Liver (tissue), 8 donors: ENCODE measurements at regions not wholly inside any gene's neighbourhood (a gene's known extent, or its start where the extent isn't known, plus 50 kb on each side); places are given as distances from the start of the nearest gene placed in this dataset.

Source experiments
- DNase-seq: peaks from one replicate; pipeline ENCODE4 v3.0.0-alpha.2; 2017; ENCODE audit warnings: low spot score
- H3K27ac ChIP-seq, 2 donors: one replicate each; pipeline ENCODE4 v1.7.0; 2013; ENCODE audit warnings: inconsistent platforms in 2 of 2, low read length in 2 of 2, control low read depth in 1 of 2, low read depth in 1 of 2, mild to moderate bottlenecking in 1 of 2
- H3K27me3 ChIP-seq, 4 donors: one replicate each; pipeline versions ENCODE4 v1.6.1 to v1.7.0; 2013; ENCODE audit warnings: low read length in 3 of 4, inconsistent platforms in 1 of 4, mild to moderate bottlenecking in 1 of 4, moderate library complexity in 1 of 4; ENCODE audit not compliant: control insufficient read depth in 4 of 4, insufficient read depth in 4 of 4
- H3K36me3 ChIP-seq, 4 donors: one replicate each; pipeline versions ENCODE4 v1.6.1 to v1.7.0; 2013; ENCODE audit warnings: low read length in 3 of 4, mild to moderate bottlenecking in 3 of 4, low read depth in 1 of 4, moderate library complexity in 1 of 4; ENCODE audit not compliant: control insufficient read depth in 4 of 4, insufficient read depth in 3 of 4
- H3K4me1 ChIP-seq, 4 donors: one replicate each; pipeline versions ENCODE4 v1.6.1 to v1.7.0; 2013; ENCODE audit warnings: low read length in 3 of 4, mild to moderate bottlenecking in 3 of 4, moderate library complexity in 1 of 4; ENCODE audit not compliant: control insufficient read depth in 4 of 4, insufficient read depth in 4 of 4
- H3K4me3 ChIP-seq, 3 donors: one replicate each; pipeline versions ENCODE4 v1.6.1 to v1.7.0; 2013; ENCODE audit warnings: low read length in 3 of 3, control low read depth in 1 of 3, low read depth in 1 of 3, mild to moderate bottlenecking in 1 of 3
- H3K9ac ChIP-seq, 2 donors: one replicate each; pipeline ENCODE4 v1.7.0; 2013; ENCODE audit warnings: low read length in 2 of 2, mild to moderate bottlenecking in 2 of 2, moderate library complexity in 2 of 2, control low read depth in 1 of 2, low read depth in 1 of 2
- H3K9me3 ChIP-seq, 4 donors: one replicate each; pipeline versions ENCODE4 v1.6.1 to v1.7.0; 2013; ENCODE audit warnings: low read length in 3 of 4; ENCODE audit not compliant: control insufficient read depth in 4 of 4
- EGR1 ChIP-seq, 2 donors: IDR thresholded peaks; 2 replicates each; pipeline ENCODE4 v1.6.1; 2016 to 2018; ENCODE audit warnings: antibody characterized with exemption in 2 of 2, low read depth in 2 of 2
- FOXA2 ChIP-seq: IDR thresholded peaks from 2 replicates; pipeline ENCODE4 v1.6.1; 2016; ENCODE audit warnings: antibody characterized with exemption
- HNF4G ChIP-seq: IDR thresholded peaks from 2 replicates; pipeline ENCODE4 v1.6.1; 2016; ENCODE audit warnings: antibody characterized with exemption
- NR2F2 ChIP-seq: IDR thresholded peaks from 2 replicates; pipeline ENCODE4 v1.6.1; 2016; ENCODE audit warnings: antibody characterized with exemption
- RAD21 ChIP-seq, 2 donors: IDR thresholded peaks; 2 replicates each; pipeline ENCODE4 v1.6.1; 2016; ENCODE audit warnings: antibody characterized with exemption in 2 of 2, mild to moderate bottlenecking in 2 of 2
- RXRA ChIP-seq, 2 donors: IDR thresholded peaks; 2 replicates each; pipeline ENCODE4 v1.6.1; 2017 to 2018; ENCODE audit warnings: antibody characterized with exemption in 2 of 2, mild to moderate bottlenecking in 1 of 2
- SP1 ChIP-seq: IDR thresholded peaks from 2 replicates; pipeline ENCODE4 v1.6.1; 2018; ENCODE audit warnings: antibody characterized with exemption, mild to moderate bottlenecking
- YY1 ChIP-seq: IDR thresholded peaks from 2 replicates; pipeline ENCODE4 v1.6.1; 2016; ENCODE audit warnings: antibody characterized with exemption, mild to moderate bottlenecking
- WGBS: extraction: QIAGEN DNeasy Blood & Tissue Kit; methylation state at CpG from one replicate; pipeline ENCODE4 v1.1.7; 2013; 5-methylcytosine and 5-hydroxymethylcytosine counted together
- TF ChIP-seq, protein P1 (sequence below): IDR thresholded peaks from 2 replicates; pipeline ENCODE4 v1.6.1; 2016; ENCODE audit warnings: antibody characterized with exemption
- TF ChIP-seq, protein P2 (sequence below): IDR thresholded peaks from 2 replicates; pipeline ENCODE4 v1.6.1; 2016; ENCODE audit warnings: antibody characterized with exemption
- TF ChIP-seq, protein P3 (sequence below): IDR thresholded peaks from 2 replicates; pipeline ENCODE4 v1.6.1; 2016; ENCODE audit warnings: antibody characterized with exemption, mild to moderate bottlenecking
- TF ChIP-seq, protein P4 (sequence below): IDR thresholded peaks from 2 replicates; pipeline ENCODE4 v1.6.1; 2016; ENCODE audit warnings: antibody characterized with exemption
- TF ChIP-seq, protein P5 (sequence below): fragments of 150-350 bp; IDR thresholded peaks from 2 replicates; pipeline ENCODE4 v1.5.1; 2017; ENCODE audit warnings: improper control_type of control experiment, low read depth, low read length; ENCODE audit not compliant: missing input control
- donor health status: healthy.
- donor health status: healthy.
- donor health status: healthy.
- donor health status: healthy.
- donor health status: healthy.

DNA sequence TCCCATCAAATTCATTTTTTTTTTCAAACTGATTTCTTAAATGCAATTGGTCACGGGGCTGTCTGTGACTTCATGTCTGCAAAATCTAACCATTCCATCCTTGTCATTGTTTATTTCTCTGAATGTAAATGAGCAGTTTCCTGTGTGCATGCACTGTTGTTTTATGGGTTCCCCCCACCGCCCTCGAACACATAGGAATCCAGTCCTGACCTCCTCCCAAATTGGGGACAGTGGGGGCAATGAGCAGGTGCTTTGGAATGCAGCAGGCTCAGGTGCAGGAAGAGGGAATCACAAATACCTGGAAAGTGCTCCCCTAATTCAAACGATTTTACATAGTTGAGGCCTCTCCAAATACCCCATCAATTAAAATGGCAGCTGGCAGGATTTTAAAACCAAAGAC is 62.6 kb upstream of the ESRRB start:
- H3K4me1 ChIP-seq = no peaks in the 10 kb centered on the region
- H3K4me3 ChIP-seq = no peak overlapping the region
- H3K9ac ChIP-seq = no peak overlapping the region
- no peaks in the 10 kb centered on the region for H3K36me3 ChIP-seq
- no peaks in the 10 kb centered on the region for H3K9me3 ChIP-seq
- TF ChIP-seq RAD21 (IDR thresholded peaks at IDR 0.05) (no peak), NR2F2 (no peak), SP1 (no peak), YY1 (no peak), FOXA2 (no peak)
- TF ChIP-seq, protein P1, sequence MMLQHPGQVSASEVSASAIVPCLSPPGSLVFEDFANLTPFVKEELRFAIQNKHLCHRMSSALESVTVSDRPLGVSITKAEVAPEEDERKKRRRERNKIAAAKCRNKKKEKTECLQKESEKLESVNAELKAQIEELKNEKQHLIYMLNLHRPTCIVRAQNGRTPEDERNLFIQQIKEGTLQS = no peak
- TF ChIP-seq, protein P2, sequence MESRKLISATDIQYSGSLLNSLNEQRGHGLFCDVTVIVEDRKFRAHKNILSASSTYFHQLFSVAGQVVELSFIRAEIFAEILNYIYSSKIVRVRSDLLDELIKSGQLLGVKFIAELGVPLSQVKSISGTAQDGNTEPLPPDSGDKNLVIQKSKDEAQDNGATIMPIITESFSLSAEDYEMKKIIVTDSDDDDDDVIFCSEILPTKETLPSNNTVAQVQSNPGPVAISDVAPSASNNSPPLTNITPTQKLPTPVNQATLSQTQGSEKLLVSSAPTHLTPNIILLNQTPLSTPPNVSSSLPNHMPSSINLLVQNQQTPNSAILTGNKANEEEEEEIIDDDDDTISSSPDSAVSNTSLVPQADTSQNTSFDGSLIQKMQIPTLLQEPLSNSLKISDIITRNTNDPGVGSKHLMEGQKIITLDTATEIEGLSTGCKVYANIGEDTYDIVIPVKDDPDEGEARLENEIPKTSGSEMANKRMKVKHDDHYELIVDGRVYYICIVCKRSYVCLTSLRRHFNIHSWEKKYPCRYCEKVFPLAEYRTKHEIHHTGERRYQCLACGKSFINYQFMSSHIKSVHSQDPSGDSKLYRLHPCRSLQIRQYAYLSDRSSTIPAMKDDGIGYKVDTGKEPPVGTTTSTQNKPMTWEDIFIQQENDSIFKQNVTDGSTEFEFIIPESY = no peak
- TF ChIP-seq, protein P3, sequence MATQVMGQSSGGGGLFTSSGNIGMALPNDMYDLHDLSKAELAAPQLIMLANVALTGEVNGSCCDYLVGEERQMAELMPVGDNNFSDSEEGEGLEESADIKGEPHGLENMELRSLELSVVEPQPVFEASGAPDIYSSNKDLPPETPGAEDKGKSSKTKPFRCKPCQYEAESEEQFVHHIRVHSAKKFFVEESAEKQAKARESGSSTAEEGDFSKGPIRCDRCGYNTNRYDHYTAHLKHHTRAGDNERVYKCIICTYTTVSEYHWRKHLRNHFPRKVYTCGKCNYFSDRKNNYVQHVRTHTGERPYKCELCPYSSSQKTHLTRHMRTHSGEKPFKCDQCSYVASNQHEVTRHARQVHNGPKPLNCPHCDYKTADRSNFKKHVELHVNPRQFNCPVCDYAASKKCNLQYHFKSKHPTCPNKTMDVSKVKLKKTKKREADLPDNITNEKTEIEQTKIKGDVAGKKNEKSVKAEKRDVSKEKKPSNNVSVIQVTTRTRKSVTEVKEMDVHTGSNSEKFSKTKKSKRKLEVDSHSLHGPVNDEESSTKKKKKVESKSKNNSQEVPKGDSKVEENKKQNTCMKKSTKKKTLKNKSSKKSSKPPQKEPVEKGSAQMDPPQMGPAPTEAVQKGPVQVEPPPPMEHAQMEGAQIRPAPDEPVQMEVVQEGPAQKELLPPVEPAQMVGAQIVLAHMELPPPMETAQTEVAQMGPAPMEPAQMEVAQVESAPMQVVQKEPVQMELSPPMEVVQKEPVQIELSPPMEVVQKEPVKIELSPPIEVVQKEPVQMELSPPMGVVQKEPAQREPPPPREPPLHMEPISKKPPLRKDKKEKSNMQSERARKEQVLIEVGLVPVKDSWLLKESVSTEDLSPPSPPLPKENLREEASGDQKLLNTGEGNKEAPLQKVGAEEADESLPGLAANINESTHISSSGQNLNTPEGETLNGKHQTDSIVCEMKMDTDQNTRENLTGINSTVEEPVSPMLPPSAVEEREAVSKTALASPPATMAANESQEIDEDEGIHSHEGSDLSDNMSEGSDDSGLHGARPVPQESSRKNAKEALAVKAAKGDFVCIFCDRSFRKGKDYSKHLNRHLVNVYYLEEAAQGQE = no peak
- TF ChIP-seq, protein P4, sequence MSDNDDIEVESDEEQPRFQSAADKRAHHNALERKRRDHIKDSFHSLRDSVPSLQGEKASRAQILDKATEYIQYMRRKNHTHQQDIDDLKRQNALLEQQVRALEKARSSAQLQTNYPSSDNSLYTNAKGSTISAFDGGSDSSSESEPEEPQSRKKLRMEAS = no peak
- TF ChIP-seq, protein P5, sequence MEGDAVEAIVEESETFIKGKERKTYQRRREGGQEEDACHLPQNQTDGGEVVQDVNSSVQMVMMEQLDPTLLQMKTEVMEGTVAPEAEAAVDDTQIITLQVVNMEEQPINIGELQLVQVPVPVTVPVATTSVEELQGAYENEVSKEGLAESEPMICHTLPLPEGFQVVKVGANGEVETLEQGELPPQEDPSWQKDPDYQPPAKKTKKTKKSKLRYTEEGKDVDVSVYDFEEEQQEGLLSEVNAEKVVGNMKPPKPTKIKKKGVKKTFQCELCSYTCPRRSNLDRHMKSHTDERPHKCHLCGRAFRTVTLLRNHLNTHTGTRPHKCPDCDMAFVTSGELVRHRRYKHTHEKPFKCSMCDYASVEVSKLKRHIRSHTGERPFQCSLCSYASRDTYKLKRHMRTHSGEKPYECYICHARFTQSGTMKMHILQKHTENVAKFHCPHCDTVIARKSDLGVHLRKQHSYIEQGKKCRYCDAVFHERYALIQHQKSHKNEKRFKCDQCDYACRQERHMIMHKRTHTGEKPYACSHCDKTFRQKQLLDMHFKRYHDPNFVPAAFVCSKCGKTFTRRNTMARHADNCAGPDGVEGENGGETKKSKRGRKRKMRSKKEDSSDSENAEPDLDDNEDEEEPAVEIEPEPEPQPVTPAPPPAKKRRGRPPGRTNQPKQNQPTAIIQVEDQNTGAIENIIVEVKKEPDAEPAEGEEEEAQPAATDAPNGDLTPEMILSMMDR = no peak
- 61% methylated on average over 4 of the region's 4 CpGs for WGBS
- H3K27me3 ChIP-seq = peaks cover 0 to 10% (median 0%) of the 10 kb centered on the region in 4 donors
- no peak overlapping the region for H3K27ac ChIP-seq
- no peak for DNase-seq

DNA sequence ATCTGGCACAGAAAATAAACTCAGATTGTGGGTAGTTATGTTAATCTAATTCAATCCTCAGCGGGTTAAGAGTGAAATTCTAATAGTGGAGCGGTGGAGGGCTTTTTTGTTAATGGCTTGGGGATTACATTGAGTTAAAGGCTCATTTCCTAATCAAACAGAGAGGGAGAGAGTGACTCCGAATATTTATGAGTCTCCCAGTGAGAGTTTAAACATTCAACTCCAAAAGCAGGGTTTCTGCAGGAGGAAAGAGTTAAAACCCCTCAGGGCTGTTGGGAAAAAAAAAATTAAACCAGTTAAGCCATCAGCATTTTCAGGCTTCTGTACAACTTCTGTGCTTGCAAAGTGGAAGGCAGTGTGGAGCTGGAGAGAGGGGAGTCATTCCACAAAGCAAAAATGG is 62.1 kb upstream of the ESRRB start:
- 75% methylated on average over 3 of the region's 3 CpGs for WGBS
- Histone ChIP-seq H3K4me3 (no peak overlapping the region), H3K27me3 (peaks cover 0 to 10% (median 0%) of the 10 kb centered on the region in 4 donors), H3K36me3 (no peaks in the 10 kb centered on the region), H3K9ac (no peak overlapping the region), H3K27ac (no peak overlapping the region), H3K4me1 (no peaks in the 10 kb centered on the region), H3K9me3 (no peaks in the 10 kb centered on the region)
- no peak for DNase-seq
- TF ChIP-seq RXRA (IDR thresholded peaks at IDR 0.05) (no peak), EGR1 (IDR thresholded peaks at IDR 0.05; ENCODE audit: low read depth in 2 of 2) (no peak), SP1 (no peak), HNF4G (no peak), YY1 (no peak), NR2F2 (no peak), FOXA2 (no peak)
- TF ChIP-seq, protein P1 = no peak
- TF ChIP-seq, protein P2 = no peak
- TF ChIP-seq, protein P4 = no peak
